GM10248 (cell line): ENCODE measurements at regions not wholly inside any gene's neighbourhood (a gene's known extent, or its start where the extent isn't known, plus 50 kb on each side); places are given as distances from the start of the nearest gene placed in this dataset.

Source experiments
- CTCF ChIA-PET: fragments of 300-600 bp; sonication (Branson Sonifier 250); formaldehyde crosslinking; extraction: SDS; loops from one replicate; lab custom pipeline; 2021; ENCODE audit warnings: antibody characterized with exemption; lab: Yijun Ruan, JAX
- POLR2A ChIA-PET: fragments of 350-650 bp; sonication (Branson Sonifier 250); formaldehyde crosslinking; extraction: SDS; loops from one replicate; lab custom pipeline; 2020; ENCODE audit warnings: antibody characterized with exemption; lab: Yijun Ruan, JAX
- DNase-seq: peaks from one replicate; pipeline ENCODE4 v3.0.0; 2012; ENCODE audit errors: extremely low spot score
- TF ChIP-seq, protein P1 (sequence below): IDR thresholded peaks from 2 replicates; pipeline ENCODE4 v1.5.1; 2012; ENCODE audit warnings: mild to moderate bottlenecking, low read depth; ENCODE audit errors: extremely low read depth, missing control alignments, control extremely low read depth

DNA sequence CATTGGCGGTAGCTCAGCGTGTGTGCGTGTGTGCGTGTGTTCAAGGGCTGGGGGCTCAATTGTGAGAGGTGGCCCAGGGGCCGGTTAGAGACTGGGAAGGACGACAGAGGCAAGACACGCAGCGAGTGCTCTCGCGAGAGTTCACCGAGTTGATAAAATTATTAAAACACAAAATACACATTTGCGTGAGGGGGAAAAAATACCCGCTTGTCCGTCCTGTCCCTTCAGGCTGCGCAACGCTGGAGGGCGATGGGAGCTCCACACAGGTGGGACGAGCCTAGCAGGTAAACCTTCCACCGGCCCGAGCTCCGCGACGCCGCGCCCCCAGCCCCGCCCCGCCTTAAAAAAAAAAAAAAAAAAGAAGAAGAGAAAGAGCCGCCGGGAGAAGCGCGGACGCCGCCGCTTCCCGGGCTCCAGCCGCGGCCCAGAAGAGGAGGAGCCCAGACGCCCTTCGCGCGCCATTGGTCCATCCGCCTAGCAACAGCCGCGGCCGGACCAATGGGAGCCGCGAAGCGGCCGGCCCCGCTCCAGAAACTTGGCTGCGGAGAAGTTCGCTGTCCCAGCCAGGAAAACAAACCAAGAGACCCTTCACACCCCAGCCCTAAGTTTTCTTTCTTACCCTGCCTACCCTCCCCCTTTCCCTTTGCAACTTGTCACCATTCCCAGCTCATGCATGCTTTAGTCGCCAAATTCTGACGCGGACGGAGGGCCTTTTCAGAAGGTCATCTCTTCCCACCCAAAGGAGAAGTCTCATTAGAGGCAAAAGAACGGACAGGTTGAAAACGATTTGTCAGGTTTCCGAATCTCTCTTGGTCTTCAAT, 169.9 kb upstream of the MAF start:
- CTCF ChIA-PET = interaction anchor here (1.2 kb wide), 1 partner anchor 31 kb away, joined by 3 read pairs; no protein-coding TSS in a partner anchor
- POLR2A ChIA-PET = no interaction called here
- peak; percentile 89 for DNase-seq
- TF ChIP-seq, protein P1, sequence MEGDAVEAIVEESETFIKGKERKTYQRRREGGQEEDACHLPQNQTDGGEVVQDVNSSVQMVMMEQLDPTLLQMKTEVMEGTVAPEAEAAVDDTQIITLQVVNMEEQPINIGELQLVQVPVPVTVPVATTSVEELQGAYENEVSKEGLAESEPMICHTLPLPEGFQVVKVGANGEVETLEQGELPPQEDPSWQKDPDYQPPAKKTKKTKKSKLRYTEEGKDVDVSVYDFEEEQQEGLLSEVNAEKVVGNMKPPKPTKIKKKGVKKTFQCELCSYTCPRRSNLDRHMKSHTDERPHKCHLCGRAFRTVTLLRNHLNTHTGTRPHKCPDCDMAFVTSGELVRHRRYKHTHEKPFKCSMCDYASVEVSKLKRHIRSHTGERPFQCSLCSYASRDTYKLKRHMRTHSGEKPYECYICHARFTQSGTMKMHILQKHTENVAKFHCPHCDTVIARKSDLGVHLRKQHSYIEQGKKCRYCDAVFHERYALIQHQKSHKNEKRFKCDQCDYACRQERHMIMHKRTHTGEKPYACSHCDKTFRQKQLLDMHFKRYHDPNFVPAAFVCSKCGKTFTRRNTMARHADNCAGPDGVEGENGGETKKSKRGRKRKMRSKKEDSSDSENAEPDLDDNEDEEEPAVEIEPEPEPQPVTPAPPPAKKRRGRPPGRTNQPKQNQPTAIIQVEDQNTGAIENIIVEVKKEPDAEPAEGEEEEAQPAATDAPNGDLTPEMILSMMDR = no peak

DNA sequence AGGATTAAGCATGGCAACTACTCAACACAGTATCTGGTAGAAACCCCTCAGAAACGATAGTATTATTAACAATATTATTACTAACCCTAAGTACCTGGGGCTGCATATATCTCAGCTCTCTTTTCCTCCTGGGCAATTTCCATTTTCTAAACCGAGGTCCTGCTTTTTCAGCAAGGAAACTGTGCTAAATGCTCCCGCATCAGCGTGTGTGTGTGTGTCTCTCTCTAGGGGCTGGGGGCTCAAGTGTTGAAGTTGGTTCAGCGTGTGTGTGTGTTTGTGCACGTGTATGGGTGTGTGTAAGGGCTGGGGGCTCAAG, 169.3 kb upstream of the MAF start:
- no peak for DNase-seq
- TF ChIP-seq, protein P1 = no peak
- POLR2A ChIA-PET = no interaction called here
- CTCF ChIA-PET = interaction anchor here (1.2 kb wide), 1 partner anchor 31 kb away, joined by 3 read pairs; no protein-coding TSS in a partner anchor

DNA sequence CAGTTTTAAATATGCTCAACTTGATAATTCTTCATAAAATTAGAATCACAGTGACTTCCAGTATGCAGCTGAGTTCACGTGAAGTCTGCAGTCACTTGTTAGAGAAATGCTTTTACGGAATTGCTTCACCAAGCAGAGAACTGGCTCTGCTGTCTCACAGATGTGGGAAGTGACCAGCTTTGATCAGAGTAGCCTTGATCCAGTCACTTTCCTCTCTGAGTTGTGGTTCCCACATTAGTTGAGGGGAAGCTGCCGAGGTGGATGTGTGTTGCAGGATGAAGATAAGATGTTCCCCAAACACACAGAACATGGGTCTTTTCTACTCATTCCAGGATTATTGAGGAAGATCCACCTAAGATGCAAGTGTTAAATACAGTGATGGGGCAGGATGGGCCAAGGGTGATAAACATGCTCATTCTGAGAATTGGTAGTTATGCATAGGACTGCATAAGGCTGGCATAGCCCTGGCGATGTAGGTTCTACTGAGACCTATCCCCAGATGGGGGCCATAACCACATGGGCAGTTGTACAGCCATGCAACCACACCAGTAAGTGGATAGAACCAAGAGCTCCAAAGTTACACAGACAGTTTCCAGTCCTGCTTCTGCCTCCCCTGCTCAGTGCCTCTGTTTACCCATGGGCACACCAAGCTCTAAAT, 168.9 kb upstream of the MAF start:
- ChIA-PET CTCF (interaction anchor here (1.2 to 1.3 kb wide), 2 partner anchors 30 to 315 kb away, joined by 3 read pairs; no protein-coding TSS in a partner anchor), POLR2A (no interaction called here)
- no peak for DNase-seq
- TF ChIP-seq, protein P1 = no peak

DNA sequence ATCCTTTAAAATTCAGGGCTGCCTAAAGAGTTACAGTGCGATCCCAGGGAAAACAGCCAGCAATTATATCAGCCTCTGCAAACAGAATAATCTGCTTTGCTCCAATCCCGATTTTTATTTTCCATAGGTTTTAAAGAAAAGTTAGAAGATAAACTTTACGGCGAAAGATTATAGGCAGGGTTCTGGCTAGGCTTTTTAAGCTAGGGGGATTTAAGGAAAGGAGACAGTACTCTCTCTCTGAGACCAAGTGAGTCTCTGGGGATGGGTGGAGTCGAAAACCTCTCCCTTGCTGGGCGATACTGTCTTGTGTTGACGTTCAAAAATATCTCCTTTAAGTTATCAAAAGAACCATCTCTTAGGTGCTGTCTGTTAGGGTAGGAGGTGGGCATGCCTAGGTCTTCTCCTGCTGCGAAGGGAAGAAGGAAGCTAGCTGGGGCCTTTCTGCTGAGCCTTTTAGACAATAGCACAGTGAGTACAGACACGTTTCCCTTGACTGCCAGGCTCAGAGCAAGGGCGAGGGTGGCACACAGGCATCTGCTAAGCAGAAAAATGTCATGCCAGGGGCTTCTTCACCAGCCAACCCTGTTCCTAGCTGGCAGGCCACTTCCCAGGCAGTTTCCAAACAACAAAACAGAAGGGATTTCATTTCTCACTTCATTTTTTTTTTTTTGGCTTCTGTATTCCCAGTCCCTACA, 167.9 kb upstream of the MAF start:
- no peak for DNase-seq
- CTCF ChIA-PET = interaction anchor here (1.3 kb wide), 1 partner anchor 316 kb away, joined by 3 read pairs; no protein-coding TSS in a partner anchor
- POLR2A ChIA-PET = no interaction called here
- TF ChIP-seq, protein P1 = no peak

DNA sequence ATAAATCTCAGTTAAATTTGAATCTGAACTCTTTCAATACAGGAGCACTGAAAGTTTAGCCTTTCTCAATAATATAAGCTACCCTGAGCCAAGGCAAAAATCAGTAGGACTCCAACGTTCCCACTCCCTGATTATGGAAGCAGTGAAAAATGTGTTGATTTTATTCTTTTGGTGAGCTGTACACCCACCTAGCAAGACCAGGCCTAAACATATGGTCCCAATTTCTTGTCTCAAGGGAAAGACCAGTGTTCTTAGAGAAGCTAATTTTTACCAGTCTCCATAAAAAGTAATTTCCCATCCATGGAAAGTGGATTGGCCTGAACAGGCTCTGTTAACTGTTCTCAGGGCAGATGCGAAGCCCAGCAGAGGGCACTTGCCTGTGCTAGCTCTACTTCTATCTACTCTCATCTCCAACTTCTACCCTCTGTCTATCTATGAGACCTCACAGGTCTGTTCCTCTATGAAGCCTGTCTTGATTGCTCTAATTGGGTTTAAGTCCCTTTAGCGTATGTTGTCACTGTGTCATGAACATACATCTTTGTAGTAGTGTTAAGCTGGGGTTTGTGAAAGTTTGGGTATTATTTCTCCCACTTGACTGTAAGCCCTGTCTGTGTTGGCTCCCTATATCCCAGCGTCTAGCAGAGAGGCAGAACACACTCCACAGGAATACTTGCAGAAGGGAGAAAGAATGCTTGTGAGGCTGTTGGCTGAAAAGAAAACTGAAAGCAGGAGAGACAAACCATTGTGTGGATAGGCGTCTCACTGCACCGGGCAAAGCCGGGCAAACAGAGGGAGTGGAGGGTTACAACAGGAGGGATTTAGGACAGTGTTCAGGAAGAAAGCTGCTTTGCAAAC, 167.1 kb upstream of the MAF start:
- TF ChIP-seq, protein P1 = no peak
- CTCF ChIA-PET = interaction anchor here (0.9 to 1.3 kb wide), 2 partner anchors 14 to 317 kb away, joined by 3 to 5 read pairs; no protein-coding TSS in a partner anchor
- POLR2A ChIA-PET = no interaction called here
- no peak for DNase-seq
